ENCODE measurements at regions not wholly inside any gene's neighbourhood (a gene's known extent, or its start where the extent isn't known, plus 50 kb on each side); places are given as distances from the start of the nearest gene placed in this dataset.

DNA sequence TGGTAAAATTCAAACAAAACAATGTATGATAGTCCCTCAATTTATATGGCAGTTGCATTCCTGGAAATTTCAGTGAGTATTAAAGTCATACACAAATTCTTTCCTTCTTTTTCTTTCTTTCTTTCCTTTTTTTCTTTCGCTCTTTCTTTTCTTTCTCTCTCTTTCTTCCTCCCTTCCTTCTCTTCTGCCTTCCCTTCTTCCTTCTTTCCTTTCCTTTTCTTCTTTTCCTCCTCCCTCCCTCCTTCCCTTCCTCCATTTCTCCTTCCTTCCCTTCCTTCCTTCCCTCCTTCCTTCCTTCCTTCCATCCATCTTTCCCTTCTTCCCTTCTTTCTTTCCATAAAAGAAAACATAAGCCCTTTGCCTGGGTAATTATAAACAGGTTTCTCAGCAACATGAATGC, 58.1 kb upstream of the HSPB3 start:
- TF ChIP-seq, protein P1, sequence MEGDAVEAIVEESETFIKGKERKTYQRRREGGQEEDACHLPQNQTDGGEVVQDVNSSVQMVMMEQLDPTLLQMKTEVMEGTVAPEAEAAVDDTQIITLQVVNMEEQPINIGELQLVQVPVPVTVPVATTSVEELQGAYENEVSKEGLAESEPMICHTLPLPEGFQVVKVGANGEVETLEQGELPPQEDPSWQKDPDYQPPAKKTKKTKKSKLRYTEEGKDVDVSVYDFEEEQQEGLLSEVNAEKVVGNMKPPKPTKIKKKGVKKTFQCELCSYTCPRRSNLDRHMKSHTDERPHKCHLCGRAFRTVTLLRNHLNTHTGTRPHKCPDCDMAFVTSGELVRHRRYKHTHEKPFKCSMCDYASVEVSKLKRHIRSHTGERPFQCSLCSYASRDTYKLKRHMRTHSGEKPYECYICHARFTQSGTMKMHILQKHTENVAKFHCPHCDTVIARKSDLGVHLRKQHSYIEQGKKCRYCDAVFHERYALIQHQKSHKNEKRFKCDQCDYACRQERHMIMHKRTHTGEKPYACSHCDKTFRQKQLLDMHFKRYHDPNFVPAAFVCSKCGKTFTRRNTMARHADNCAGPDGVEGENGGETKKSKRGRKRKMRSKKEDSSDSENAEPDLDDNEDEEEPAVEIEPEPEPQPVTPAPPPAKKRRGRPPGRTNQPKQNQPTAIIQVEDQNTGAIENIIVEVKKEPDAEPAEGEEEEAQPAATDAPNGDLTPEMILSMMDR (conservative IDR thresholded peaks at IDR 0.05; ENCODE audit: low read depth, low read length) = no peak
- TF ChIP-seq EZH2 (IDR thresholded peaks at IDR 0.05; ENCODE audit: borderline replicate concordance, low read depth, low read length, poor library complexity, severe bottlenecking) = no peak

Measured in A673 (cell line).